Loucy (cell line): ENCODE measurements at regions not wholly inside any gene's neighbourhood (a gene's known extent, or its start where the extent isn't known, plus 50 kb on each side); places are given as distances from the start of the nearest gene placed in this dataset.

Experiments
- H2AFZ ChIP-seq: fragments of 200-600 bp; sonication (generic); 2 replicates; pipeline ENCODE4 v1.6.0; 2016; ENCODE audit warnings: antibody characterized with exemption, mild to moderate bottlenecking, low read length, moderate library complexity
- H3F3A ChIP-seq: fragments of 200-600 bp; 2 replicates; pipeline ENCODE4 v1.6.0; 2016; ENCODE audit warnings: antibody characterized with exemption, low read depth, mild to moderate bottlenecking
- H3K27me3 ChIP-seq: fragments of 200-600 bp; sonication (generic); 2 replicates; pipeline ENCODE4 v1.6.1; 2014; ENCODE audit warnings: low read length, mild to moderate bottlenecking; ENCODE audit not compliant: insufficient read depth, poor library complexity, severe bottlenecking
- H3K36me3 ChIP-seq: fragments of 200-600 bp; sonication (generic); 2 replicates; pipeline ENCODE4 v1.6.1; 2016; ENCODE audit warnings: low read length; ENCODE audit not compliant: insufficient read depth
- H3K4me1 ChIP-seq: fragments of 200-600 bp; sonication (generic); 2 replicates; pipeline ENCODE4 v1.5.1; 2014; ENCODE audit warnings: low read length, mild to moderate bottlenecking; ENCODE audit not compliant: insufficient read depth, poor library complexity, severe bottlenecking
- H3K4me2 ChIP-seq: fragments of 200-600 bp; sonication (generic); 2 replicates; pipeline ENCODE4 v1.6.0; 2014; ENCODE audit warnings: antibody characterized with exemption, low read length, low read depth, mild to moderate bottlenecking; ENCODE audit not compliant: poor library complexity, severe bottlenecking
- H3K4me3 ChIP-seq: fragments of 200-600 bp; sonication (generic); 2 replicates; pipeline ENCODE4 v1.5.1; 2014; ENCODE audit warnings: low read length, mild to moderate bottlenecking, mixed read lengths; ENCODE audit not compliant: poor library complexity, severe bottlenecking
- H3K79me2 ChIP-seq: fragments of 200-600 bp; sonication (generic); 2 replicates; pipeline ENCODE4 v1.6.1; 2014; ENCODE audit warnings: low read length; ENCODE audit not compliant: insufficient read depth
- H3K9ac ChIP-seq: fragments of 200-600 bp; sonication (generic); 2 replicates; pipeline ENCODE4 v1.6.0; 2014; ENCODE audit warnings: mild to moderate bottlenecking, low read depth, low read length, moderate library complexity; ENCODE audit not compliant: poor library complexity, severe bottlenecking
- H3K9me2 ChIP-seq: fragments of 200-600 bp; sonication (generic); replicated peaks from 2 replicates; pipeline ENCODE4 v1.6.1; 2016; ENCODE audit warnings: low read depth, low read length, mixed read lengths
- H3K9me3 ChIP-seq: fragments of 200-600 bp; sonication (generic); 2 replicates; pipeline ENCODE4 v1.6.1; 2014; ENCODE audit warnings: mild to moderate bottlenecking, antibody characterized with exemption, low read length, low read depth; ENCODE audit not compliant: insufficient read depth
- H4K20me1 ChIP-seq: fragments of 200-600 bp; sonication (generic); 2 replicates; pipeline ENCODE4 v1.6.0; 2014; ENCODE audit warnings: antibody characterized with exemption, low read length, mild to moderate bottlenecking; ENCODE audit not compliant: insufficient read depth, poor library complexity, severe bottlenecking
- EZH2phosphoT487 ChIP-seq: fragments of 200-600 bp; IDR thresholded peaks from 2 replicates; pipeline ENCODE4 v1.6.1; 2018; ENCODE audit warnings: antibody characterized with exemption, mild to moderate bottlenecking, moderate library complexity, borderline replicate concordance
- TF ChIP-seq, protein P1 (sequence below): fragments of 200-600 bp; sonication (generic); conservative IDR thresholded peaks from 2 replicates; pipeline ENCODE4 v1.5.1; 2014; ENCODE audit warnings: mild to moderate bottlenecking, antibody characterized with exemption, low read length

DNA sequence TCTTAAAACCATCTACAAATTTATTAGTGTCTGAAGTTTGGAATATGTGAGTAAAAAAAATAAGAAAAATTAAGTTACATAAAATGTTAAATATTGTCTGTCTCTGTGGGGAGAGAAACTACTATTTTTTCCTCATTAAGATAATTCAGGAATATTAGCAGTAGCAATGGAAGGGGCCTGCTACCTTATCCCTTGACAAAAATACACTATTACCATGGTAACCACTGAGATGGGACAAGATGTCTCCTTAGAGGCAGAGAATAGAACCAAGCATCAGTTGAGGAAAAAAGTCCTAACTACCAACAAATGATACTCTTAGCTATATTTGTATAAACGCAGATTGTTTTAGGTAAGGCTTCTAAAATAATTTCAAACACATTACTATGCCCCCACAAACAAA is 150.7 kb upstream of the LSM8 start:
- Histone ChIP-seq H3K9ac (no peak overlapping the region), H3K9me2 (no peaks in the 10 kb centered on the region), H4K20me1 (no peaks in the 10 kb centered on the region)

GRCh38 chr7:118039963-118040489 is 143.9 kb upstream of the LSM8 start:
- Histone ChIP-seq H3K4me1 (no peaks in the 10 kb centered on the region), H4K20me1 (no peaks in the 10 kb centered on the region), H2AFZ (no peak overlapping the region), H3K9me3 (no peaks in the 10 kb centered on the region), H3K9me2 (no peaks in the 10 kb centered on the region), H3K9ac (no peak overlapping the region), H3K27me3 (no peaks in the 10 kb centered on the region), H3K4me3 (no peak overlapping the region), H3K36me3 (no peaks in the 10 kb centered on the region), H3F3A (no peaks in the 10 kb centered on the region), H3K79me2 (no peaks in the 10 kb centered on the region), H3K4me2 (no peak overlapping the region)
- TF ChIP-seq, protein P1, sequence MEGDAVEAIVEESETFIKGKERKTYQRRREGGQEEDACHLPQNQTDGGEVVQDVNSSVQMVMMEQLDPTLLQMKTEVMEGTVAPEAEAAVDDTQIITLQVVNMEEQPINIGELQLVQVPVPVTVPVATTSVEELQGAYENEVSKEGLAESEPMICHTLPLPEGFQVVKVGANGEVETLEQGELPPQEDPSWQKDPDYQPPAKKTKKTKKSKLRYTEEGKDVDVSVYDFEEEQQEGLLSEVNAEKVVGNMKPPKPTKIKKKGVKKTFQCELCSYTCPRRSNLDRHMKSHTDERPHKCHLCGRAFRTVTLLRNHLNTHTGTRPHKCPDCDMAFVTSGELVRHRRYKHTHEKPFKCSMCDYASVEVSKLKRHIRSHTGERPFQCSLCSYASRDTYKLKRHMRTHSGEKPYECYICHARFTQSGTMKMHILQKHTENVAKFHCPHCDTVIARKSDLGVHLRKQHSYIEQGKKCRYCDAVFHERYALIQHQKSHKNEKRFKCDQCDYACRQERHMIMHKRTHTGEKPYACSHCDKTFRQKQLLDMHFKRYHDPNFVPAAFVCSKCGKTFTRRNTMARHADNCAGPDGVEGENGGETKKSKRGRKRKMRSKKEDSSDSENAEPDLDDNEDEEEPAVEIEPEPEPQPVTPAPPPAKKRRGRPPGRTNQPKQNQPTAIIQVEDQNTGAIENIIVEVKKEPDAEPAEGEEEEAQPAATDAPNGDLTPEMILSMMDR: no peak
- no peak for TF ChIP-seq EZH2phosphoT487

More for the DNA sequence above, 150.7 kb upstream of the LSM8 start:
- Histone ChIP-seq H3K4me3 (no peak overlapping the region), H3K4me2 (no peak overlapping the region), H3F3A (no peaks in the 10 kb centered on the region), H3K27me3 (no peaks in the 10 kb centered on the region), H3K4me1 (no peaks in the 10 kb centered on the region), H3K79me2 (no peaks in the 10 kb centered on the region), H3K9me3 (no peaks in the 10 kb centered on the region), H3K36me3 (no peaks in the 10 kb centered on the region), H2AFZ (no peak overlapping the region)
- TF ChIP-seq EZH2phosphoT487: no peak
- TF ChIP-seq, protein P1: no peak

DNA sequence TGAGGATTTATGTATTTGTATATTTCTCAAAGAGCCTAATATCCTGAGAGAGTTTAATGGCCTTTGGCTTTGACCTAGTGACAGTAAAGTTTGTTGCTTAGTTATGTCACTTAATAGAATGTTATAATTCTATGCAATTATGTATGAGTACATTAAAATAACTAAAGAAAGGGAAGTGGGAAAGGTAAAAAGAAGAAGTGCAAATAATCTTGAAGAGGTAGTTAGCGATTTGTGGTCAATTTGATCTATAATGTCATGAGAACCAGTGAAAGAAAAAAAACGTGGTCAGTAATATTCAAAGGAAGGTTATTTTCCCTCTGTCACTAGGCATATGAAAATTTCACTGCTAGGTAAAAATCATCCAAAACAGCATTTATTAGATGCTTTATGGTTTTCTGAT is 143.4 kb upstream of the LSM8 start:
- Histone ChIP-seq H3K4me1 (no peaks in the 10 kb centered on the region), H3K79me2 (no peaks in the 10 kb centered on the region), H3K4me3 (no peak overlapping the region), H3F3A (no peaks in the 10 kb centered on the region), H3K9ac (no peak overlapping the region), H3K9me3 (no peaks in the 10 kb centered on the region), H3K27me3 (no peaks in the 10 kb centered on the region), H3K4me2 (no peak overlapping the region), H3K9me2 (no peaks in the 10 kb centered on the region), H4K20me1 (no peaks in the 10 kb centered on the region), H3K36me3 (no peaks in the 10 kb centered on the region), H2AFZ (no peak overlapping the region)
- TF ChIP-seq, protein P1: no peak
- no peak for TF ChIP-seq EZH2phosphoT487
